ENCODE measurements at regions not wholly inside any gene's neighbourhood (a gene's known extent, or its start where the extent isn't known, plus 50 kb on each side); places are given as distances from the start of the nearest gene placed in this dataset.

DNA sequence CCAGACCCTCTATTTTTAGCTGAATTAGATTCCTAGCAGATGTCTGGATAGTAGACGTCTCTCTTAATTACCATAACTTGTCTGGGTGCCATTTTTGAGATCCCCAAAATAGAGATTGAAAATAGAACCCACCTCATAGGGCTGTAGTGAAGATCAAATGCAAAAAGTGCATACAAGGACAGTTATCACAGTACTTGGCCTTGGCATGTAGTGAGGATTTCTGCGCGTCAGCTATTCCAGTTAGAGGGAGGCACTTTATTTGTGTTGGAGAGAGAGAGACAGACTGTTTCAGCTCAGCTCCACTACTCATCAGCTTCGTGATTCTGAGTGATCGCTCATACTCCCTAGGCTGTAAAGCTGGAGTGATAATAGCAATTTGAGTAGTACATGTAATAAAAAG lies 59.6 kb upstream of the CDH13 start:
- DNase-seq: no peak

GRCh38 chr16:82563401-82563800 lies 63.4 kb upstream of the CDH13 start:
- DNase-seq: no peak

- no peak for DNase-seq
Measured at GRCh38 chr16:82562183-82562683, 64.5 kb upstream of the CDH13 start.

- DNase-seq: no peak
Measured at GRCh38 chr16:82560805-82561325, 65.9 kb upstream of the CDH13 start.

DNA sequence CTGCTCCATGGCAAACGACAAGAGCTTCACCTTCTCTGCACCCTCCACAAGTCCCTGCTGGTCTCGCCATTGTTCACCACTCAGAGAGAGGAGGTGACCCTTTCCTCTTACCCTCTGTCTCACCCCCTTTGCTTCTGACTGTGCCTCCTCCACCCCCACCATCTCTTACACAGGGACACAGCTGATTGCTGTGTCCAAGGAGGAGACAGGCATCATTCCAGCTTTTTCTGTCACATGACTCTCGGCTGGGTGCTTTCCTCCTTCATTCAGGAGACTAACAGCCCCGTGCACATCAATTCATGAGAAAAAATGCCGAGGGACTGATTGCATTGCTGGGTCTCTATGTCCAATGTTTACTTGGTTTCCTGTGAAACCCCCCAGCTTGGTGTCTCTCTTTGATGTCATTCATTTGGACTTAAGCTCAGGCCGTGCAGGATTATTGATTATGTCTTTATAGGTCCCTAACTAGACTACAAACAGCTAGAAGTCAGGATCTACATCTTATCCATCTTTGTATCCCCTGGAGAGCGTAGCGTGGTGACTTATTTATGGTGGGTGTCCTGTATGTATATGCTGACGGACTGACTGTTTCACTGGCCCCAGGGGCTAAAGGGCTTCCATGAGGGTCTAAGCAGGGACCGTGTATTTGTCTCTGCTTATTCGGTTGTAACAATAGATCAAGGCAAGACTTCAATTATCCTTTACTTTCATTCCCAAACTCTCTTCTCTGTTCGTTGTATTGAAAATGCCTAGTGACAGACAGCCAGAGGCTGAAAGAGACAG lies 82.2 kb upstream of the CDH13 start:
- DNase-seq: no peak

DNA sequence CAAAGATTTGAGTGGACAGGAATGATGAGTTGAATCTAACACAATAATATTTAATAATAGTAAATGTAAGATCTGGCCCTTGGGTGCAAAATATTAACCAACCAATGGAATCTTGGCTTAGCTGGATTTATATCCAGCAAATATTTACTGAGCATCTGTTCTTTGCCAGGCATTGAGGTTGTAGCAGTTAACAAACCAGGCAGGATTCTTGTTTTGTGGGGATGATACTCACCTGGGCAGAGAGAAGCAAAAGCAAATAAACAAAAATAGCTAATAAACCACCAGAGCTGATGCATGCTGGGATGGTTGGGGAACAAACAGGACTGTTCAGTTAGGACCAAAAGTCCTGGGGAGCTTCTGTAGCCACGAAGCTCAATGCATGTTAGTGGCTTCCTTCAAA lies 84.1 kb upstream of the CDH13 start:
- DNase-seq: no peak

DNA sequence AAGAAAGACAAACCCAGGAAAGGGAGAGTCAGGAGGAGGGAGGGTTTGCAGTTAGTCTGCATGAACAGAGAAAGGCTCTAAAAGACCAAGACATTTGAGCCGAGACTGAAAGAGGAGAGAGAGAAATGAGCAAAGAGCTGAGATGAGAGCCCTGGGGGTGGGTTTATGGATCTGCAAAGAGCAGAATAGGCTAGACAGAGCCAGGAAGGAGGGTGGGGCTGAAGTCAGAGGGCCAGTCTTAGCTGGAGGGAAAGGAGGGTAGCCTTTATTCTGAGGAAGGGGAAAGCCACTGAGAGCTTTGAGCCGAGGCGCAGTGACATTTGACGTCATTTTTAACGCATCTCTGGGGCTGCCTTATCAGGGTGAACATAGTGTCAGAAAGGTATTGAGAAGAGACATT lies 85.7 kb upstream of the CDH13 start:
- DNase-seq: no peak

DNA sequence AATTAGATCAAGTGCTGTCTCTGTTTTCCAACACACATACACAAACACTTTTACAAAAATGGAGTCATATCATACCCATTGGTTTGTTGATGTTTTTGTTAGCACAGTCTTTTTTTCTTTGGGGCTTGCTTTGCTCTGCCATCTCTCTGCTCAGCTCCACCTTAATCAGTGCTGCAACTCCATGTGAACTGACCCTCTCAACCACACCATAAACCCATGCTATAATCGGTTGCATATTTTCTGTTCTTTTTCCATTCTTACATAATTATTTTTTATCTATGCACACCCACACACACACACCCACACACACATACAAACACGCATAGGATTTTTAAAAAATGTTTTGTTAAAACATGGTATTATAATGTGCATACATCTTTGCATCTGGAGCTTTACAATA lies 91.0 kb upstream of the CDH13 start:
- DNase-seq: no peak

GRCh38 chr16:82535262-82535661 lies 91.5 kb upstream of the CDH13 start:
- DNase-seq: no peak

DNA sequence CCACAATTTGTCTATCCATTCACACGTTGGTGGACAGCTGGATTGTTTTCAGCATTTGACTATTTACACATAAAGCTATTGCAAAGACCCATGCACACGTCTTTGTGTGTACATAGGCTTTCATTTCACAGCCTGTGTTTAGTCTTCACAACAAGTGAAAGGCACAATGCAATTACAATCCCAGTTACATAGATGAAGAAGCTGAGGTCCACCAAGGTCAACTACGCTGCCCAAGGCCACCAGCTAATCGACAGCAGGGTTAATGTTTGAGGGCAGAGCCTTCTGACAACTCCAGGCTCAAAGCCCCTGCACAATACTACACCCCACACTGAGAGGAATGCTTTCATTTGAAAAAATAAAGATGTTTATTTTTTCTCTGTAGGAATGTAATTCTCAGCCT lies 93.6 kb upstream of the CDH13 start:
- DNase-seq: no peak

GRCh38 chr16:82530883-82531282 lies 95.9 kb upstream of the CDH13 start:
- no peak for DNase-seq

DNA sequence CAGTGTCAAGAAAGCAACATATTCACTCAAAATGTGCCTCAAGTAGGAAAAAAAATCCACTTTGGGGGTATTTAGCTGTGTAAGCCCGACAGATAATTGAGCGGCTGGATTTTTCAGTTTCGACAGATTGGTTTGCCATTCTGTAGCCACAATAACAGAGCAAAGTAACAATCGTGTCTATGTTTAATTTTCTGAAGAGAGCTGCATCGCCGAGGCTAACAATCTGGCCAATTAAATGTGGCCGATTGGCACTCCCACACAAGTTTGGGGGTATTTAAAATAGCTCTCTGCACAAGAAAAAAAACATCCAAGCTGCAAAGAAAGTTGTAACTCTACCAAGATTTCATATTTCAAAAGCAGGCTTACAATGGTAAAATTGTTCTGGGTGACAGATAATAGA lies 99.7 kb upstream of the CDH13 start:
- DNase-seq: no peak

- DNase-seq: no peak
Measured at GRCh38 chr16:82524976-82525375, 101.8 kb upstream of the CDH13 start.

GRCh38 chr16:82523815-82524214 lies 103.0 kb upstream of the CDH13 start:
- DNase-seq: no peak

DNA sequence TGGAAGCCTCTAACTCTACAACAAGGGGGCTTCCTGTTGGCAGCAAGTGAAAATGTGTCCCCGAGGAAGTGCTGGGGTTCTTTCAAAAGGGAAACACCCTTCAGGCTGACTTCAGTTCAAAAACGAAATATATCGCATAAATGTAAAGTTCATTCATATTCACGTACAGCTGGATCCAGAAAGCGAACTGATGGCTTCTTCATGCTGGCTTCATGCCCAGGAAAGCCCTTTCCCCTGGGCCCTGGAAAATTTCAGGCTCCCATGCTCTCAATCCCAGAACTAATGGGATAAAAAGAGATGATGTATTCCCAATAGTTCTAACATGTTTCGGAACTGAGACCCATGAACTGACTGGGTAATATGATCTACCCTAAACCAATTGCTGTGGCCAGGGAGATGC lies 104.7 kb upstream of the CDH13 start:
- DNase-seq: no peak

DNA sequence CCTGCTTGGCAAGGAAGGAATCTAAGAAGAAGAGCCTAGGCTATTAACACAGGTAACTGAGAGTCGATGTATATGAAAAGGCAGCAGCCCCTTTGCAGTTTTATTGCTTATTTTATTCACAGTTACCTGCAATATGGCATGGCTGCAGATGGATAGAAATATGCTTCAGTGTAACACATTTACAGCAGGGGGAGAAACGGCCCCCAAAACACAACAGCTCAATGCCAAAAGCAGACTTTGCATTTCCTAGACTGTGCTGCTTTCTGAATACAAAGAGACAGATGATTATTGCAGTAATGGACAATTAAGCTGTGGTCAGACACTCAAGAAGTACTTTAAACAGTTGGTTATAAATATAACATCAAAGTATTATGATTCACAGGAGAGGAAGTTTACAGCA lies 108.0 kb upstream of the CDH13 start:
- no peak for DNase-seq

- DNase-seq: no peak
Measured at GRCh38 chr16:82514262-82514661, 112.5 kb upstream of the CDH13 start.

DNA sequence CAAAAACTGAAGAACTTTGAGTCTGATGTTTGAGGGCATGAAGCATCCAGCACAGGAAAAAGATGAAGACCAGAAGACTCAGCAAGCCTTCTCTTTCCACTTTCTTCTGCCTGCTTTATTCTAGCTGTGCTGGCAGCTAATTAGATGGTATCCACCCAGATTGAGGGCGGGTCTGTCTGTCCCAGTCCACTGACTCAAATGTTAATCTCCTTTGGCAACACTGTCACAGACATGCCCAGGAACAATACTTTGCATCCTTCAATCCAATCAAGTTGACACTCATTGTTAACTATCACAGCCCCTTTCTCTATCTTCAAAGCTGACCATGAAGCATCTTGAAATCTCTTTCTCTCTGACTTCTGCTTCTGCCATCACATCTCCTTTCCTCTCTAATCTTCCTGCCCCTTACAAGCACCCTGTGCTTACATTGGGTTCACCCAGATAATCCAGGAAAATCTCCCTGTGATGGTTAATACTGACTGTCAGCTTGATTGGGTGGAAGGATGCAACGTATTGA lies 115.9 kb upstream of the CDH13 start:
- no peak for DNase-seq

DNA sequence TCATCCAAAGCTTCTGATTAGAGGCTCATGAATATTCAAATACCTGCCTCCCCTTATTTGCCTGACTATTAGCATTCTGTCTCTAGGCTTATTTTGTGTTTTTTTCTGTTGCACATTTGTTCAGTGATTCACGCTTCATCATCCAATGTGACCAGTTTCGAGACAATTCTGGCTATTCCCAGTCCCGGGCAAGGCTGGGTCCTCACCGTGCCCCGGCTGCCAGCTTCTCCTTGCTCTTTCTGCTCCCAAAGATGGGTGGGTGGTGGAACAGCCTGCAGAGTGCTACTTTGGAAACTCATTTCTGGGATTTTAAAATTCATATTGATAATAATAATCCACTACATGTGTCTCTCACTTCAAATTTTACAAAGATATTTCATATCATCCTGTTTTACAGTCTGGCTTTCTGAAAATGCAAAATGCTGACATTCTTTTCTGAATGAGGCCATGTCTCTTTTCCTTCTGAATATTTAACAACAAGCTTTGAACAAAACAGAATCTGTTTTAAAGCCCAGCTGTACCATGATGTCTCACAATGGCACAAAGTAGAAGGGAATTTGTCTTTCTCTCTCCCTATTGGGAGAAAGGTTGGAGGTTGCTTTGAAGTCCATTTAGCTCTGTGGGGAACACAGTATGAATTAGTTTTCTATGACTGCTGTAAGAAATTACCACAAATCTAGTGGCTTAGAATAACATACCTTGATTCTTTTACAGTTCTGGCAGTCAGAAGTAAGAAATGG lies 116.9 kb upstream of the CDH13 start:
- DNase-seq: no peak

- DNase-seq: no peak
Measured at GRCh38 chr16:82506692-82507670, 119.8 kb upstream of the CDH13 start.

- DNase-seq: no peak
Measured at GRCh38 chr16:82504836-82505235, 121.9 kb upstream of the CDH13 start.

DNA sequence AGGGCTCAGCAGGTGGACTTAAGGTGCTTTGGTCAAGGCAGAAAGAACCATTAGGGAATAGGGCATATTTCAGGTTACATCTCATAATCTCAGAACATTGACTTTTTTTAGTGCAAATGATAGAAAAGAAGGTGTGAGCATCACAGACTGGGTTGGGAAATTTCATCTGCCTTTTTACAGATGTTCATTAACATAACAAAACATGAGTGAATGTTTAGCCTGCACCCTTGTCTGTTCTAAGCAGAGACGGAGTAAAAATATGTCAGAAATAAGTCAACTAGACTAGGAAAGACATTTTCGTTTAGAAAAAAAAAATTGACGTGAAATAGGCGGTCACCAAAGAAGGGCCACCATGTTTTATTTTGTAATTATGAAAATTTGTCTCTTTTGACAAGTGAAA lies 127.5 kb upstream of the CDH13 start:
- no peak for DNase-seq

DNA sequence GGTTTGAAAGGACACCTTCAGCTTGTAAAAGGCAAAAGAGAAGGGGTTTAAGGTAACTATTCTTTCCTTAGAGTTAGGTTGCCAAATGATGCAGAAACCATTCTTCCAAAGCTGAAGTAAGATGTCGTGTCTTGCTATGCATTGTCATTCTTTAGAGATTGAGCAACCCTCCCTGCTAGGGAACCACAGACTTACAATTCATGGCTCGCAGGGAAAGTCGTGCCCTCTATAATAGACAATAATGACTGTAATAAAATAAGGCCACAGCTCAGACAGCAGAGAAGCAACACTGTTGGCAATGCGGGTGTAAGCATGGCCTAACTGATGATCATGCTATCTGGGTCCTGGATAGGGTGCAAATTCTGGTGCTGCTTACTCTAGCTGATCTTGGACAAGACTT lies 129.6 kb upstream of the CDH13 start:
- no peak for DNase-seq

All from stimulated activated CD8-positive, alpha-beta memory T cell treated with anti-CD3 and anti-CD28 coated beads, Interleukin-4, amount 100 ng/mL, for 48 hours (primary cell).